Esophagus squamous epithelium (tissue), 5 donors: ENCODE measurements at regions not wholly inside any gene's neighbourhood (a gene's known extent, or its start where the extent isn't known, plus 50 kb on each side); places are given as distances from the start of the nearest gene placed in this dataset.

Source experiments
- DNase-seq: peaks from one replicate; lab custom pipeline; 2025; lab: John Stamatoyannopoulos, UW
- H3K27ac ChIP-seq, 4 donors: fragments of 200-600 bp; sonication (generic); one replicate each; pipeline ENCODE4 v1.5.1; 2016 to 2019; ENCODE audit warnings: mild to moderate bottlenecking in 1 of 4
- H3K27me3 ChIP-seq, 4 donors: fragments of 200-600 bp; sonication (generic); 1 replicate in 3 of 4; 2 replicates in 1 of 4; pipeline versions ENCODE4 v1.5.1 to v1.6.0; 2017 to 2021; ENCODE audit warnings: antibody characterized with exemption in 1 of 4
- H3K36me3 ChIP-seq, 3 donors: fragments of 200-600 bp; sonication (generic); one replicate each; pipeline ENCODE4 v1.5.1; 2016 to 2019
- H3K4me1 ChIP-seq, 3 donors: fragments of 200-600 bp; sonication (generic); one replicate each; pipeline ENCODE4 v1.5.1; 2017 to 2019
- H3K4me3 ChIP-seq, 4 donors: fragments of 200-600 bp; sonication (generic); 1 replicate in 3 of 4; 2 replicates in 1 of 4; pipeline ENCODE4 v1.5.1; 2016 to 2019; ENCODE audit warnings: mild to moderate bottlenecking in 2 of 4, moderate library complexity in 1 of 4
- H3K9me3 ChIP-seq, 3 donors: fragments of 200-600 bp; sonication (generic); one replicate each; pipeline ENCODE4 v1.5.1; 2016 to 2019
- CTCF ChIP-seq, 6 experiments: fragments of 450-650 bp in 4 of 6; fragments of 200-600 bp in 2 of 6; sonication (generic) in 2 of 6; IDR thresholded peaks; one replicate each; pipeline ENCODE4 v1.5.1; 2016 to 2019; ENCODE audit warnings: antibody characterized with exemption in 6 of 6, mild to moderate bottlenecking in 4 of 6, moderate library complexity in 4 of 6
- POLR2A ChIP-seq, 4 donors: fragments of 450-650 bp; IDR thresholded peaks; one replicate each; pipeline ENCODE4 v1.6.1; 2017; ENCODE audit warnings: antibody characterized with exemption in 4 of 4, mild to moderate bottlenecking in 4 of 4, moderate library complexity in 3 of 4
- WGBS, 2 donors: methylation state at CpG; one replicate each; pipeline ENCODE4 v1.1.5; 2018; 5-methylcytosine and 5-hydroxymethylcytosine counted together
- intact Hi-C: fragments of 100-400 bp; cut with DNase I; formaldehyde crosslinking; loops from one replicate; pipeline ENCODE4 v1.15.0; 2022
- donor health status: DM: yes; HTN: yes; CAD: no.

DNA sequence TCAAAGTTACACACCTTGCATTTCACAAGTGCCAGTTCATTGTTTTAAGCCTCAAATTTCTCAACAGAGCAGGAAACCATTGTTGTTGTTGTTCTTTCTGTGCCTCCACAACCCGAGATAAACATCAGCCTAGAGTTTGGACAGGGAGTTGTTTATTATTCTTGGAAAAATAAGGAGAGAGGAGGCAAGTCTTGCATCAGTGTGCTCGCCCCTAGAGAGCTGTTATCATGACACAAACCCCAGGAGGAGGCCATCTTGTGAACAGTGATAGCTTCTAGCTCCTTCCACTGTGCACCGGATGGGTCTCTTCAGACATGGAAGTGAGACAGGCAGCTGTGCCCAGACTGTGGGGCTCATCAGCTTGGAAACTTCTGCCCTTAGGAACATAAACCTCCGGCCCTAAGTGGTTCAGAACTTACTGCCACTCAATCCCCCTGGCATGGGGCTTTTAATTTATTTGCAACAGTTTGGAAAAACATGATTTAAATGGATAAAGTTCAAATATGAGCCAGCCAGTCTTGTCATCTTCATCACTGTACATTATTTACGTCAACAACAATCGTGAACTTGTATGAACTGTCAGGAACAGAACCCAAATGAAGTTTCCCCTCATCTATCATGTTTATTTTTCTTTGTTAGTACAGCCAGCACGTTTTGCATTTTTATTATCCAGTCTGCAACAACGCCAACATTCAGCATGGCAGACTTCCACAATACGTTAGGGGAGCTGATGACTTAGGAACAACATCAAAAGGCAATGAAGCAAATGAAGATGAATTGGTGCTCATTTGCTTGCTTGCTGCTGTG is 181.7 kb upstream of the S1PR3 start:
- WGBS, 2 donors, result 43 to 46% methylated on average over 9 of the region's 9 CpGs
- DNase-seq, result no peak

DNA sequence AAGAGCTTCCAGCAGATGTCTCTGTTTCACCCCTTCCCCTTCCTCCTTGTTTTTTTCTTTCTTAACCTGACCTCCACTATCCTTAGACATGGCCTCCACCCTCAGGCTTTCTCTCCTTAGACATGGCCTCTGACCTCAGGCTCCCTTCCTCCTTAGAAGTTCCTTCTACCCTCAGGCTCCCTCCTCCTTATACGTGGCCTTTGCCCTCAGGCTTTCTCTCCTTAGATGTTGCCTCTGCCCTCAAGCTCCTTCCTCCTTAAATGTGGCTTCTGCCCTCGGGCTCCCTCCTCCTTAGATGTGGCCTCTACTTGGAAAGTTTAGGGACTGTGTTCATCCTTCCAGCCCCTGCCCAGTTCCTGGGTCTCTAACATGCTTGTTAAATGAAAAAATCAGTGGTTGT is 180.4 kb upstream of the S1PR3 start:
- no peak for DNase-seq

More for the DNA sequence above, 181.7 kb upstream of the S1PR3 start:
- peaks cover 0 to 78% (median 0%) of the 10 kb centered on the region in 4 donors for H3K27me3 ChIP-seq
- H3K27ac ChIP-seq, result no peak overlapping the region
- H3K4me3 ChIP-seq, result no peak overlapping the region
- intact Hi-C loops, result no loop called here
- H3K9me3 ChIP-seq, result no peaks in the 10 kb centered on the region
- no peak for TF ChIP-seq POLR2A (IDR thresholded peaks at IDR 0.05)
- TF ChIP-seq CTCF (IDR thresholded peaks at IDR 0.05), result no peak
- H3K36me3 ChIP-seq, result no peaks in the 10 kb centered on the region
- no peaks in the 10 kb centered on the region for H3K4me1 ChIP-seq

DNA sequence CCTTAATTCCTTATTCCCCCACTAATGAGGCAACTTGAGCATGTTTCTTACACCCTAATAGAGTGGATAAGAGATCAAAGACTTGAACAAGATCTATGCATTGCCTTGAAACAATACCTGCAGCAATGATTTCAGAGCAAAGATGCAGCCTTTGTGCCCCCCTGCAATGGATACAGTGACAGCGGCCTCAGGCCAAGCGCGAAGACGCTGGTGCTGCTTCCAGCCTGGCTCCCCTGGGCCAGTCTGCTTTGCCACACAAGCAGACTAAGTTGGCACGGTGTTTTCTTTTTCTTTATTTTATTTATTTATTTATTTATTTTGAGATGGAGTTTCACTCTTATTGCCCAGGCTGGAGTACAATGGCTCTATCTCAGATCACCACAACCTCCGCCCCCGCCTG is 179.8 kb upstream of the S1PR3 start:
- DNase-seq, result no peak
- Histone ChIP-seq H3K9me3 (no peaks in the 10 kb centered on the region), H3K4me3 (no peak overlapping the region), H3K27ac (no peak overlapping the region), H3K27me3 (peaks cover 0 to 74% (median 0%) of the 10 kb centered on the region in 4 donors), H3K4me1 (peaks cover 0 to 8% (median 0%) of the 10 kb centered on the region in 3 donors), H3K36me3 (no peaks in the 10 kb centered on the region)
- WGBS, 2 donors, result 87 to 93% methylated on average over 7 of the region's 7 CpGs
- intact Hi-C loops, result no loop called here
- TF ChIP-seq POLR2A (IDR thresholded peaks at IDR 0.05), result no peak
- no peak for TF ChIP-seq CTCF (IDR thresholded peaks at IDR 0.05)

More for the DNA sequence above, 180.4 kb upstream of the S1PR3 start:
- Histone ChIP-seq H3K27ac (no peak overlapping the region), H3K4me3 (no peak overlapping the region), H3K4me1 (peaks cover 0 to 8% (median 0%) of the 10 kb centered on the region in 3 donors), H3K36me3 (no peaks in the 10 kb centered on the region), H3K9me3 (no peaks in the 10 kb centered on the region), H3K27me3 (peaks cover 0 to 77% (median 0%) of the 10 kb centered on the region in 4 donors)
- 55 to 60% methylated on average over 2 of the region's 2 CpGs for WGBS, 2 donors
- TF ChIP-seq POLR2A (IDR thresholded peaks at IDR 0.05) (no peak), CTCF (IDR thresholded peaks at IDR 0.05) (no peak)
- intact Hi-C loops, result no loop called here

GRCh38 chr9:88812938-88813637 is 178.2 kb upstream of the S1PR3 start:
- 33 to 65% methylated on average over 1 to 2 of the region's 10 CpGs for WGBS, 2 donors
- TF ChIP-seq CTCF (IDR thresholded peaks at IDR 0.05) (no peak), POLR2A (IDR thresholded peaks at IDR 0.05) (no peak)
- no peaks in the 10 kb centered on the region for H3K36me3 ChIP-seq
- intact Hi-C loops, result no loop called here
- H3K4me3 ChIP-seq, result no peak overlapping the region
- DNase-seq, result no peak
- peaks cover 0 to 60% (median 0%) of the 10 kb centered on the region in 4 donors for H3K27me3 ChIP-seq
- H3K9me3 ChIP-seq, result no peaks in the 10 kb centered on the region
- H3K4me1 ChIP-seq, result peaks cover 0 to 8% (median 0%) of the 10 kb centered on the region in 3 donors
- no peak overlapping the region for H3K27ac ChIP-seq
